ENCODE measurements at regions not wholly inside any gene's neighbourhood (a gene's known extent, or its start where the extent isn't known, plus 50 kb on each side); places are given as distances from the start of the nearest gene placed in this dataset.

DNA sequence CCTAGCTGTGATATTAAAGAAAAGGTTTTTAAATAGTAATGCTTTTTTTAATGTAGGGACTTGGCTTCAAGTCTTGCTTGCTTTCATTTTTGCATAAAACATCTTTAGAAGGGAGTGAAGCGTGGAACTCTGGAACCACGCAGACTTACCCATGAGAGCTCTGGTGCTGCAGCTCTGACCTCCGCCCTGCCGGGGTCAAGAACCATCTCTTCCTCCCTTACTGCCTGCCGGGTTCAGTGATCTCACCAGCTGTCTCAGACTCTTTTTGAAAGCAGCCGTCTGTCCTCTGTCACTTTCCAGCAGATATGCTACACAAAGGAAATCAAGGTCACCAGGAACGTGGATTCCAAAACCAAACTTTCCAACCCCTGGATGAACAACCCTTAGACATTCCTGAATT, 353.8 kb downstream of the GPR37 start:
- no peak for TF ChIP-seq PTBP1 (IDR thresholded peaks at IDR 0.05; ENCODE audit: low read depth, low read length, poor library complexity, severe bottlenecking)
- TF ChIP-seq, protein P1, sequence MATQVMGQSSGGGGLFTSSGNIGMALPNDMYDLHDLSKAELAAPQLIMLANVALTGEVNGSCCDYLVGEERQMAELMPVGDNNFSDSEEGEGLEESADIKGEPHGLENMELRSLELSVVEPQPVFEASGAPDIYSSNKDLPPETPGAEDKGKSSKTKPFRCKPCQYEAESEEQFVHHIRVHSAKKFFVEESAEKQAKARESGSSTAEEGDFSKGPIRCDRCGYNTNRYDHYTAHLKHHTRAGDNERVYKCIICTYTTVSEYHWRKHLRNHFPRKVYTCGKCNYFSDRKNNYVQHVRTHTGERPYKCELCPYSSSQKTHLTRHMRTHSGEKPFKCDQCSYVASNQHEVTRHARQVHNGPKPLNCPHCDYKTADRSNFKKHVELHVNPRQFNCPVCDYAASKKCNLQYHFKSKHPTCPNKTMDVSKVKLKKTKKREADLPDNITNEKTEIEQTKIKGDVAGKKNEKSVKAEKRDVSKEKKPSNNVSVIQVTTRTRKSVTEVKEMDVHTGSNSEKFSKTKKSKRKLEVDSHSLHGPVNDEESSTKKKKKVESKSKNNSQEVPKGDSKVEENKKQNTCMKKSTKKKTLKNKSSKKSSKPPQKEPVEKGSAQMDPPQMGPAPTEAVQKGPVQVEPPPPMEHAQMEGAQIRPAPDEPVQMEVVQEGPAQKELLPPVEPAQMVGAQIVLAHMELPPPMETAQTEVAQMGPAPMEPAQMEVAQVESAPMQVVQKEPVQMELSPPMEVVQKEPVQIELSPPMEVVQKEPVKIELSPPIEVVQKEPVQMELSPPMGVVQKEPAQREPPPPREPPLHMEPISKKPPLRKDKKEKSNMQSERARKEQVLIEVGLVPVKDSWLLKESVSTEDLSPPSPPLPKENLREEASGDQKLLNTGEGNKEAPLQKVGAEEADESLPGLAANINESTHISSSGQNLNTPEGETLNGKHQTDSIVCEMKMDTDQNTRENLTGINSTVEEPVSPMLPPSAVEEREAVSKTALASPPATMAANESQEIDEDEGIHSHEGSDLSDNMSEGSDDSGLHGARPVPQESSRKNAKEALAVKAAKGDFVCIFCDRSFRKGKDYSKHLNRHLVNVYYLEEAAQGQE (IDR thresholded peaks at IDR 0.05; ENCODE audit: borderline replicate concordance in 1 of 2, low read depth in 1 of 2, low read length in 2 of 2), result no peak
